Effector CD4-positive, alpha-beta T cell (primary cell): ENCODE measurements at regions not wholly inside any gene's neighbourhood (a gene's known extent, or its start where the extent isn't known, plus 50 kb on each side); places are given as distances from the start of the nearest gene placed in this dataset.
"Not testable (repeated sequence)": the region's sequence is repeated elsewhere in the genome, so short reads cannot be mapped to it uniquely, and the experiment has no call there.

Experiments
- DNase-seq: peaks from one replicate; pipeline ENCODE4 v3.0.0-alpha.2; 2020

- no peak for DNase-seq
These were observed 153.6 kb upstream of the PITRM1 start for GRCh38 chr10:3325954-3326750.

DNA sequence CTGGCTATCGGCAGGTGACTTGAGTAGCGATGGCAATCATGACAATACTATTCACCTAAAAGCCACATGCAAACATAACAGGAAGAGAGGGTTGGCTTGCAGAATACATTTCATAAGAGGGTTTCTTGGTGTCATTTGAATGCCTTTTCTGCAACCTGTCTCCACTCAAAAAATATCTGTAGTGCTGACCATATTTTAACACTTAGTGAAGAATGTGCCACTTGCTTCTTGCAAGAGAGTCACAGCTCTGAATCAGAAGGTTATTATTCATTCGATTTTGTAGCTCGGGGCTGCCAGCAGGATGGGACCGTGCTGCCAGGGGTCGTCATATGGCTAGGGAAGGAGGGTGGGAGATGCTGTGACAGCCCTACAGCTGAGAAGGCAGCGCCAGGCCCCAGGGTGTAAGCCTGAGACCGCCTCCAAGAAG lies 152.0 kb upstream of the PITRM1 start:
- no peak for DNase-seq

DNA sequence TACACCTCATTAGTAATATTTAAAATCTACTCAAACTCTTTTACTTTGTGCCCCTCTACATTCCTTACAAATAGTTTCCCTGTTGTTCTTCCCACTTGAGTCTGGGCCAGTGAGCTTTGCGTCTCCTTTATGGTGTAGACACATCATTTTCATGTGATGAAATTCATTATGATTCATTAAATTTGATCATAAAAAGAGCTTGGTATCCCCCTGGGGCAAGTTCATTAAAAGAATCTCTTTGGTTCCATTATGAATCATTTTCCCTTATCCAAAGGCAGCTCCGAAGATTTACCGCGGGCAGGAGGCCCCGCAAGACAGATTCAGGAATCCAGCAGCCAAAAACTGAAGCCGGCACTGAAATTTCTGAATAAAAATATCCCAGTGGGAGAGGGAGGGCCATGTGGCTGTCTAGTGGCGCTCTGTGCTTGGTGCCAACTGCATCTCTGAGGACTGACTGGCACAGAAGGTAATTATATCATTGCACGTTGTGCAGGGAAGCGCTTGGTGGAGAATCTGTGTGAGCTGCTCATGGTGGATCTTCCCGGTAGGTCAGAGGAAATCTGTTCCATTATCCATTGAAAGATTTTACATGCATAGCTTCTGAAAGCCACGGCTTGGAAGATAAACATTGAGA lies 151.4 kb upstream of the PITRM1 start:
- DNase-seq, result no peak

DNA sequence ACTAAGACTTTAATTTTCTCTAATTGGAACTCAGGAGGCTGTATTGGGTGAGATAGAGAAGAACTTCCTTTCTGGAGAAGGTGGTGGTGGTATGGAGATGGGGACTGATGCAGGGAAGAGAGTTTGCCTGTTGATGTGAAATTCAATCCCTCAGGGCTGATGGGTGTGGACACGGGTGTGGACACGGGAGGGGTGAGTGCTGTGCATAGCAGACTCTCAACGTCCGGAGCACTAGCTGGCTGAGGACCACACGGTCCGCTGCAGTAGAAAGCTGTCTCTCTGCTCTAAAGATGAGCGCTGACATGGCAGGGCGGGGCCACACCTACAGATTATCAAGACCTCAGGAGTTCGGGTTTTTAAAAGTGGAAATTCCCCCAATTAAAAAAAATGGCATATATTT lies 148.5 kb upstream of the PITRM1 start:
- no peak for DNase-seq

DNA sequence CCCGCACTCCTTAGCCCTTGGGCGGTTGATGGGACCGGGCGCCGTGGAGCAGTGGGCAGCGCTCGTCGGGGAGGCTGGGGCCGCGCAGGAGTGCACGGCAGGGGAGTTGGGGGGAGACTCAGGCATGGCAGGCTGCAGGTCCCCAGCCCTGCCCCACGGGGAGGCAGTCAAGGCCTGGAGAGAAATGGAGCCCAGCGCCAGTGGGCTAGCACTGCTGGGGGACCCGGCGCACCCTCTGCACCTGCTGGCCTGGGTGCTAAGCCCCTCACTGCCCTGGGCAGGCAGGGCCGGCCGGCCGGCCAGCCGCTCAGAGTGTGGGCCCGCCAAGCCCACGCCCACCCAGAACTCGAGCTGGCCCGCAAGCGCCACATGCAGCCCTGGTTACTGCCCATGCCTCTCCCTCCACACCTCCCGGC lies 147.2 kb upstream of the PITRM1 start:
- no peak for DNase-seq

- DNase-seq, result not testable (repeated sequence)
These were observed 145.9 kb upstream of the PITRM1 start for GRCh38 chr10:3318480-3318807.

GRCh38 chr10:3317553-3318479 lies 145.2 kb upstream of the PITRM1 start:
- not testable (repeated sequence) for DNase-seq

GRCh38 chr10:3314445-3315085 lies 142.0 kb upstream of the PITRM1 start:
- DNase-seq, result not testable (repeated sequence)

DNA sequence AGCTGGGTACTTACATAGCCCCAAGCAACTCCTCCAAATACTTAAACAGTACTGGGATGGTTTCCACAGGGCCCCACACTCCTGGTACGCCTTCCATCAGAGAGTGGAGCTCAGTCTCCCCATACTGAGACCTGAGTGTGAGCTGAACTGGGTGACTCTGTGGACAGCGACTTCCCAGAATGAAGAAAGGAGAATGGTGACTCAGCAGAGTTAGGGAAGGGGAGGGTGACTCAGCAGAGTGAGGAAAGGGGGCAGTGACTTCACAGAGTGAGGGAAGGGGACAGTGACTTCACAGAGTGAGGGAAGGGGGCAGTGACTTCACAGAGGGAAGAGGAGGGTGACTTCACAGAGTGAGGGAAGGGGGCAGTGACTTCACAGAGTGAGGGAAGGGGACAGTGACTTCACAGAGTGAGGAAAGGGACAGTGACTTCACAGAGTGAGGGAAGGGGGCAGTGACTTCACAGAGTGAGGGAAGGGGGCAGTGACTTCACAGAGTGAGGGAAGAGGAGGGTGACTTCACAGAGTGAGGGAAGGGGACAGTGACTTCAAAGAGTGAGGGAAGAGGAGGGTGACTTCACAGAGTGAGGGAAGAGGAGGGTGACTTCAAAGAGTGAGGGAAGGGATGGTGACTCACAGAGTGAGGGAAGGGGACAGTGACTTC lies 141.3 kb upstream of the PITRM1 start:
- not testable (repeated sequence) for DNase-seq

GRCh38 chr10:3312403-3312940 lies 139.9 kb upstream of the PITRM1 start:
- no peak for DNase-seq

DNA sequence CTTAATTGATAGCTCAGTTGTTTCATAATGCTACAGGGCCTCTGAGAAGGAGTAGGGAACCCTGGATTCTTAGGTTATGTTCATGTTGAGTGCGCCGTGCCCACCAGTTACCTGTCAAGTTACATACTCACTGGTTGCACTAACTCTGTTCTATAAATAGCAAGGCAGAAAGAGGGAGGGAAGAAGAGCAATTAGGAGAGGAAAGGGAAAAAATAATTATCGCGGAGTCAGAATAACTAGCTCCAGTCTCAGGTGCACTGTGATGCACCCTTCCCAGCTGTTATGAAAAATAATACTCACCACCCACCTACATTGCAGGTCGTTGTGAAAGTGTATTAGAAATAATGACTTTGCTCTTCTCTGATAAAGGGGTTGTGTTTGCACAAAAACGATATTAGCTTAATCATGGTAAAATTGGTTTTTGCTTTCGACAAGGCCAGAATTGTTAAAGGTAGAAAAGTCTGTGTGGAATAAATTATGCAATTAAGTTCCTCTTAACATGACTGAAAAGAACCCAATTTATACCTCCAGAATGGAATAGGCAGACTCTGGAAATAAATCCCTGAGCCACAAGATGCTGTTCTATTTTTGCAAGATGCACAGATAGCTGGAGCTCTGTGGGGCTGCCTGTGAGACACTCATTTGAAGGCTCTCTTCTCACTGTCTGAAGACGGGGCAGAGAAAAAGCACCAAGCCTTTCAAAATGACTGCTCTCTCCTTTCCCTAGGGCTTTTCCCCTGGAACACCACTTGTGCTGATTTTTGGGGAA lies 137.6 kb upstream of the PITRM1 start:
- no peak for DNase-seq

DNA sequence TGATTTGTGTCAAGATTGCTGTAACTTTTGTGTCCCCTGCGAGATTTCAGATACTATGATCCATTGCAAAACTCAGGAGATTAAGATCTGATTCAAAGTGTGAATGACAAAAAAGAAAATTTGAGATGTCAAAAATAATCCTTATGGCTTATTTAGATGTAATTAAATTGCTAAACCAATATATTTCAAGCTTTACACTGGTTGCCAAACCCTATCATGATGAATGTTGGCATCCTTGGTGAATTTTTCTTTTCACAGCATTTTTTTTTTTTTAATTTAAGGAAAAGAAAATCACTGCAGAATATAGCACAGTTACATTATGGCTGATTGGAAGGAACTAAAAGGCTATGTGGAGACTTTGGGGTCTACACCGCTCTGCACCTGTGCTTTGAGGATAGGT lies 133.5 kb upstream of the PITRM1 start:
- DNase-seq, result no peak

DNA sequence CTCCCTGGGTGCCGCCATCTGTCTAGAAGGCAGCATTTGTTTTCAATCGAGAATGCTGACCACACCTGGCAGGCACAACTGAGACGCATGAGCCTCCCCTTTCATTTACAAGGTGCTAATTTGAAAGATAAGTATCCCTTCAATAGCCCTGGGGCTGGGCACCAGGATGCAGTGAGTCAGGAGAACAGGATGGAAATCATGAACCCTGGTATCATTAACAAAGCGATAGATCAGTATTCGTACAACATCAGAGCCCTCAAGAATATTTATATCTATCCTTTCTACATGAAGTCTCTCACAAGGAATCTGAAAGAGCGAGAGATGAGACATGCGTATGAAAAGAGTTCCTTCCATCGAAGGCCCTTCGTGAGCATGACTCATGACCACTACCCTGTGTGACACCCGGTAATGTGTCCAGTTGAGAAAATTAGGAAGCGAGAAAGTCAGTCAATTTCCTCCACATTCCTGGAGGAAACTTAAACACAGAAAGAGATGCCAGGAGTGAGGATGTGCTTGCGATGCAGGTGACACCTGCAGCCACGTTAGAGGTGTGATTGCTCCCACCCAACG lies 123.1 kb upstream of the PITRM1 start:
- no peak for DNase-seq

GRCh38 chr10:3294919-3295581 lies 122.5 kb upstream of the PITRM1 start:
- DNase-seq, result no peak

DNA sequence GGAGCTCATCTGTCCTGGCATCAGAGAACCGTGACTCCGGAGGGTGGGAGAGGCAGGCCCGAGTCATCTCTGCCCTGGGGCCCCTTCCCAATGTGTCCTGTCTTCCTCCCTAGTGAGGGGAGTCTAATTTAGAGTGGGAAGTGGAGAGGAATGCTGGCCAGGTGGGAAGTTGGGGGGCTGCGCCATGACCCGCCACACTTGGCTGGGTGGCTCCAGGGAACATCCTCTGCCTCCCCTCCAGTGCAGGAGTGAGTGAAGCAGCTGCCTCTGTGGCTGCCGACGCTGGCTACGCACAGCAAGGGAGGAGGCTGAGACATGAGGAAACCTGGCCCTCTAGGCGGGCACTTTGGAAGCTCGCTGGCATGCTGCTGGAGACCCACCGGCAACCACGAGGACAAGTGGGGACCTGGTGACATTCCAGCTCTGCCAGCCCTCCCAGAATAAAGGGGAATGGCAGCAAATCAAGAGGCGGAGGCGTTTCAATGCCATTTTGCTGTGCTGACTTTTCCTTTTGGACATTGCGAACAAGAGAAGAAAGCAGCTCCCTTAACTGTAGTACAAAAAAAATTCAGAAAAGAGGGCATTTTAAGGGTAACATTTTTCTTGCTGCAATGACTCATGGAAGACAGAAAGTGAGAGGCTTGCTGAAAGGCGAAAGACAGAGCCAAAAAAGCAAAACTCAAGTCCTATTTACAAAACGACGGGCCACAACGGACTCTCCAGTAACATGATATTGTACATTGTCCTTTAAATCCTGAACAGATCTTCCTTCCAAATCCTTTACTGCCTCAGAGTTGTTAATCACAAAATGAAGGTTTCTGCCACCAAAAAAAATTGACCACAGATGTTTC lies 121.2 kb upstream of the PITRM1 start:
- DNase-seq, result no peak

DNA sequence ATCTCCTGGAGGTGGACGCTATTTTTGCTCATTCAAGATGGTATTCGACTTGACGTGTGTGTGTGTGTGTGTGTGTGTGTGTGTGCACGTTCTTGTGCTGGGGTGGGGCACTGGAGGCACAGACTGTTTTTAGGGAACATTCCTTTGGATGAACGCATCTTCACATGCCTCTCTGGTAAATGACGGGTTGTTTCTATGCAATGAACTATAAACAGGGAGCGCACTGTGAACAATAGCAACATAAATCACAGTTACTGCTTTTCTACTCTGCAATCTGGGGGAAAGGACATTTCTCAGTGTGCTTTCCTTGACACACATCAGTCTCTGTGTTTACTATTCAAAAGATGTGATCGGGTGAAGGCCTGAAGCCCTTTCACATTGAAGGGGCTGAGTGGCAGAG lies 120.1 kb upstream of the PITRM1 start:
- no peak for DNase-seq

DNA sequence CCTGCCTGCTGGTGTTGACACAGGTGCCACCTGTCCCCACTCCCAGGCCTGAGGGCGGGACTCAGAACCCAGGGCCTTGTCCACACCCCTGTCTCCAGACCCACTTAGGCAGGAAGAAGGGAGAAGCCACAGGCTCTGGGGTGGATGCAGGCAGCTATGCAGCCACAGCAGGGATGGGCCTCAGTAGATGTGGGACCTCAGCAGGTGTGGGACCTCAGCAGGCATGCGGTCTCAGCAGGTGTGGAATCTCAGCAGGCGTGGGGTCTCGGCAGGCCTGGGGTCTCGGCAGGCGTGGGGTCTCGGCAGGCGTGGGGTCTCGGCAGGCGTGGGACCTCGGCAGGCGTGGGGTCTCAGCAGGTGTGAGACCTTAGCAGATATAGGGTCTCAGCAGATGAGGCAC lies 118.0 kb upstream of the PITRM1 start:
- no peak for DNase-seq

DNA sequence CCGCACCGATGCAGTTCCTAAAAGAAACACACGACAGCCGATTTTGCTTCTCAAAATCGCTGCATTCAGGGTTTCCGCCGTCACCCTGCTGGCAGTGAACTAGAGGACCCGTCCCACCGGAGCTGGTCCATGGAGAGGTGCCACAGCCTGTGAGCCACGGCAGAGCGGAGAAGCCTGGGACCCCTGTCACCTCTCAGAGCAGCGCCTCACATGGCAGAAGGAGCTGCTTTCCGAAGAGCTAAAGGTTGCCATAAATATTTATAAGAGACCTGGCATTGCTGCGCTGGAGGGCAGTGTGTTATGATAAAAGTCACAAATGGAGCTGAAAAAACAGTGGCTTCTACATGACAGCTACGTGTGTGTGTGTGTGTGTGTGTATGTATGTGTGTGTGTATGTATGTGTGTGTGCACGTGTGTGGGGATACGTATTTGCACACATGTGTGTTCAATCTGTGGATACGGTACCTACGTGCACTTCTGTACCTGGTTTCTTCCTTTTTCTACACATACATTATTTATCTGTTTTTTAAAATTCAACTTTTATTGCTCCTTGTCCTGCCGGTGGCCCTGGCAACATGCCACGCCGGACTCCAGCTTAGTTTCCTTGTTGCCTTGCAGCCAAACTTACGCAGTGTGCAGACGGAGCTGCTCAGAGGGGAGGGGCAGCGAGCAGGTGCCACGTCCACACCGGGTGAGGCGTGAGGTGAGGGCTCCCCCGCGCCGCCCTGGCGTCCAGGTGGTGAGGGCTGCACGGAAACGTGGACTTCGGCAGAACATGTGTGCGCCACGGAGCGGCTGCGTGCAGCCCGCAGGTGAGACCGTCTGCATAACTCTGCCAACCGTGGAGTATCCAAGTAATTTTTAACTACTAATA lies 115.2 kb upstream of the PITRM1 start:
- DNase-seq, result no peak

DNA sequence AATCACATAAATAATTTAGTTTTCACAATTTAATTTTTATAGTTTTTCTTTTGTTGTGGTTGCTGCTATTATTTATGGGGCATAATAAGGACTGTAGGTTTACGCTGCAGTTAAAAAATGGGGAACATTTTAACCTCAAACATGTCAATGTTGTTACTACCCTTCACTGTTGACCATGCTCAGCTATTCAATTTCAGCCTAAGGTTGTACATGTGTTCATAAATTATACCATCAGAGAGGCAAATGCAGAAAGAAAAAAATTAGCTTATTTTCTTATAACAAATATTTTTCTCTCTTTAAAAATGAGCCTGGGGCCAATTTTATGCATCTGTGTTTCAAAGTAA lies 110.1 kb upstream of the PITRM1 start:
- DNase-seq, result no peak
